HG03354 (cell line): ENCODE measurements at regions not wholly inside any gene's neighbourhood (a gene's known extent, or its start where the extent isn't known, plus 50 kb on each side); places are given as distances from the start of the nearest gene placed in this dataset.

Experiments used
- ATAC-seq: cut with Tn5 transposase; IDR thresholded peaks from one replicate; pipeline ENCODE4 v1.9.1; 2021; ENCODE audit warnings: mild to moderate bottlenecking; ENCODE audit not compliant: unreplicated experiment, poor library complexity, severe bottlenecking

- ATAC-seq: no peak
Observed at GRCh38 chr9:120235081-120235480, 344.9 kb downstream of the CDK5RAP2 start.

GRCh38 chr9:120230227-120230626 is 349.7 kb downstream of the CDK5RAP2 start:
- ATAC-seq: no peak

- ATAC-seq: no peak
Observed at GRCh38 chr9:120221844-120222243, 358.1 kb downstream of the CDK5RAP2 start.

GRCh38 chr9:120214332-120214731 is 365.6 kb downstream of the CDK5RAP2 start:
- ATAC-seq: no peak

- ATAC-seq: peak; percentile 22
Observed at GRCh38 chr9:120212853-120213200, 367.1 kb downstream of the CDK5RAP2 start.

- ATAC-seq: peak; percentile 66
Observed at GRCh38 chr9:120212153-120212852, 367.7 kb downstream of the CDK5RAP2 start.

GRCh38 chr9:120210274-120210673 is 369.7 kb downstream of the CDK5RAP2 start:
- ATAC-seq: no peak

- no peak for ATAC-seq
Observed at GRCh38 chr9:120202856-120203654, 376.9 kb downstream of the CDK5RAP2 start.

GRCh38 chr9:120198027-120198426 is 381.9 kb downstream of the CDK5RAP2 start:
- ATAC-seq: no peak

GRCh38 chr9:120197605-120198004 is 382.4 kb downstream of the CDK5RAP2 start:
- no peak for ATAC-seq

GRCh38 chr9:120191141-120191540 is 388.8 kb downstream of the CDK5RAP2 start:
- no peak for ATAC-seq

GRCh38 chr9:120187758-120188157 is 392.2 kb downstream of the CDK5RAP2 start:
- ATAC-seq: no peak

- no peak for ATAC-seq
Observed at GRCh38 chr9:120186276-120186675, 393.7 kb downstream of the CDK5RAP2 start.

- peak; percentile 75 for ATAC-seq
Observed at GRCh38 chr9:120184266-120184665, 395.7 kb downstream of the CDK5RAP2 start.

- ATAC-seq: no peak
Observed at GRCh38 chr9:120183615-120184014, 396.4 kb downstream of the CDK5RAP2 start.

- no peak for ATAC-seq
Observed at GRCh38 chr9:120182011-120182410, 398.0 kb downstream of the CDK5RAP2 start.

- ATAC-seq: no peak
Observed at GRCh38 chr9:120177121-120177520, 402.8 kb downstream of the CDK5RAP2 start.

GRCh38 chr9:120175031-120175430 is 404.9 kb downstream of the CDK5RAP2 start:
- ATAC-seq: no peak

GRCh38 chr9:120161776-120162175 is 418.2 kb downstream of the CDK5RAP2 start:
- ATAC-seq: no peak

- no peak for ATAC-seq
Observed at GRCh38 chr9:120158221-120158620, 421.7 kb downstream of the CDK5RAP2 start.

- ATAC-seq: no peak
Observed at GRCh38 chr9:120156376-120156775, 423.6 kb downstream of the CDK5RAP2 start.
